Neural cell (in vitro differentiated cells): ENCODE measurements at regions not wholly inside any gene's neighbourhood (a gene's known extent, or its start where the extent isn't known, plus 50 kb on each side); places are given as distances from the start of the nearest gene placed in this dataset.

Source experiments
- CTCF ChIP-seq: fragments of 450-650 bp; IDR thresholded peaks from 2 replicates; pipeline ENCODE4 v1.5.1; 2014; ENCODE audit warnings: antibody characterized with exemption, mild to moderate bottlenecking, moderate library complexity; ENCODE audit not compliant: poor library complexity, severe bottlenecking
- TAF1 ChIP-seq: IDR thresholded peaks from 2 replicates; pipeline ENCODE4 v1.6.1; 2012; ENCODE audit warnings: low read depth

- TF ChIP-seq CTCF (no peak), TAF1 (no peak)
Measured at GRCh38 chr6:84842525-84843166, 78.2 kb upstream of the TBX18 start.
